ENCODE measurements at regions not wholly inside any gene's neighbourhood (a gene's known extent, or its start where the extent isn't known, plus 50 kb on each side); places are given as distances from the start of the nearest gene placed in this dataset.

DNA sequence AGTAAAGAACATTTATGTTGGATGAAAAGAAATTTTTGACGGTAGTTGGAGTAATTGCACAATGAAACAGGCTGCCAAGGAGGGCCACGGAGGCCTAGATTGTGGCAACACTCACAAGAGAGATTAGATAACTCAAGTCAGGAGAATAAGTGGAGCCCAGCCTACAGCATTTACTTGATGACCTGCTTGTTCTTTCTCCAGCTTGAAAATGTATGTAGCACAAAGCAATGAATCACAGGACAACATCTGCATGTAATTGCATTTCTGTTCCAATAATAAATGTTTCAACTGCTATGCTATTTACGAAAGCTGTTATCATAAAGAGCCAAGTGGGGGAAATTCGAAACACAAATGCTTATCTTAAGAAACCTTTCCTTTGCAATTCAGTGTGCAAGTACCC lies 221.2 kb upstream of the MID1 start:
- TF ChIP-seq CTCF (IDR thresholded peaks at IDR 0.05; ENCODE audit: low read length) (no peak), EZH2 (optimal IDR thresholded peaks at IDR 0.05; ENCODE audit: low read depth, low read length) (no peak), EZH2phosphoT487 (IDR thresholded peaks at IDR 0.05; ENCODE audit: low read length) (no peak)
